OCI-LY1 (cell line): ENCODE measurements at regions not wholly inside any gene's neighbourhood (a gene's known extent, or its start where the extent isn't known, plus 50 kb on each side); places are given as distances from the start of the nearest gene placed in this dataset.

Experiments
- EZH2 ChIP-seq: fragments of 200-600 bp; sonication (generic), shearing (Covaris generic); IDR thresholded peaks from 2 replicates; pipeline ENCODE4 v1.8.0; 2017; ENCODE audit warnings: borderline replicate concordance, mixed run types, mild to moderate bottlenecking, antibody characterized with exemption, low read length, moderate library complexity, mixed read lengths
- TF ChIP-seq, protein P1 (sequence below): fragments of 200-600 bp; sonication (generic), shearing (Covaris generic); IDR thresholded peaks from 2 replicates; pipeline ENCODE4 v1.5.1; 2017; ENCODE audit warnings: mild to moderate bottlenecking, antibody characterized with exemption, low read length, moderate library complexity, mixed read lengths

DNA sequence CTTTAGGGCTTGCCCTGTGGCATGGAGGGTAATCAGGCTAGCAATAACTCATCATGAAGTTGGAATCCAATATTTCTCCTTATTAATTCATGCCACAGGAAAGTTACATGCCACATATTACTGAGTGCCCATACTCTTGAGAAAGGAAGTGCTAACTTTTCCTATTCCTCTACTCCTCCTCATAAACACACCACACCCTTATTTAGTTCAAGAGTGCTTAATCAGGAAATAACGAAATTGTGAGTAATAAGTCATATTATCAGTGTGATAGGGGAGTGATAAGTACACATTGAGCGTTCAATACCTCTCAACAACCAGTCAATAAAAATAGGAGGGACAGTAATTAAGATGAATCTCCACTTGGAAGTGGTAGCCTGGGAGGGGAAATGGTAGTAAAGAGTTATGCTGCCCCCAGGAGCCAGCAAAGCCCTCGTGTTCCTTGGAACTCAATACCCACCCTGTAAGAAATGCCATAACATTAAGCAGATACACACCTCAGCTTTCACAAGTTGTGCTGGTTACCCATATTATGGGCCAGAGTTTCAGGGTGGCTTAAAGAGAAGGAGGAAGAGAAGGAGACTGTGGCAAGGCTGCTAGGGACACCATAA lies 410.0 kb upstream of the NR3C2 start:
- TF ChIP-seq, protein P1, sequence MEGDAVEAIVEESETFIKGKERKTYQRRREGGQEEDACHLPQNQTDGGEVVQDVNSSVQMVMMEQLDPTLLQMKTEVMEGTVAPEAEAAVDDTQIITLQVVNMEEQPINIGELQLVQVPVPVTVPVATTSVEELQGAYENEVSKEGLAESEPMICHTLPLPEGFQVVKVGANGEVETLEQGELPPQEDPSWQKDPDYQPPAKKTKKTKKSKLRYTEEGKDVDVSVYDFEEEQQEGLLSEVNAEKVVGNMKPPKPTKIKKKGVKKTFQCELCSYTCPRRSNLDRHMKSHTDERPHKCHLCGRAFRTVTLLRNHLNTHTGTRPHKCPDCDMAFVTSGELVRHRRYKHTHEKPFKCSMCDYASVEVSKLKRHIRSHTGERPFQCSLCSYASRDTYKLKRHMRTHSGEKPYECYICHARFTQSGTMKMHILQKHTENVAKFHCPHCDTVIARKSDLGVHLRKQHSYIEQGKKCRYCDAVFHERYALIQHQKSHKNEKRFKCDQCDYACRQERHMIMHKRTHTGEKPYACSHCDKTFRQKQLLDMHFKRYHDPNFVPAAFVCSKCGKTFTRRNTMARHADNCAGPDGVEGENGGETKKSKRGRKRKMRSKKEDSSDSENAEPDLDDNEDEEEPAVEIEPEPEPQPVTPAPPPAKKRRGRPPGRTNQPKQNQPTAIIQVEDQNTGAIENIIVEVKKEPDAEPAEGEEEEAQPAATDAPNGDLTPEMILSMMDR, result no peak
- TF ChIP-seq EZH2, result no peak
